GM19025 (cell line): ENCODE measurements at regions not wholly inside any gene's neighbourhood (a gene's known extent, or its start where the extent isn't known, plus 50 kb on each side); places are given as distances from the start of the nearest gene placed in this dataset.

Experiments
- ATAC-seq: cut with Tn5 transposase; IDR thresholded peaks from one replicate; pipeline ENCODE4 v1.9.1; 2021; ENCODE audit warnings: mild to moderate bottlenecking, low read depth, moderate library complexity; ENCODE audit not compliant: unreplicated experiment

DNA sequence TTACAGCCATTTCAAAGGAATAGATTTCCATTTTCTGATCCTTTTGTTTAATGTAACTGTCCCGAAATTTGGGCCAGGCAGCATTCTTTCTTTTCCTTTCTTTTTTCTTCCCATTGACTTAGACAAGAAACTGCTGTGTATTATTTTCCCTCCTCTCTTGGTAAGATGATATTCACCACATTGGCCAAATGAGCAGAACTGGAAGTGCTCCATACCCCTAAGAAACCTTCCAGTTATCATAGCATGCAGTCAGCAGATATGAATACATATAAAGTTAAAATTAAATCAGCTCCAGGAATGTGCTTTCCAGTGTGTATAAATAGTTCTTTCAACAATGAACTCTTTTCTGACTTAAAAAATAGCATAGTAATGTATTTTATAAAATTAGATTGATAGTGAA, 168.5 kb upstream of the GAS1 start:
- ATAC-seq = no peak

DNA sequence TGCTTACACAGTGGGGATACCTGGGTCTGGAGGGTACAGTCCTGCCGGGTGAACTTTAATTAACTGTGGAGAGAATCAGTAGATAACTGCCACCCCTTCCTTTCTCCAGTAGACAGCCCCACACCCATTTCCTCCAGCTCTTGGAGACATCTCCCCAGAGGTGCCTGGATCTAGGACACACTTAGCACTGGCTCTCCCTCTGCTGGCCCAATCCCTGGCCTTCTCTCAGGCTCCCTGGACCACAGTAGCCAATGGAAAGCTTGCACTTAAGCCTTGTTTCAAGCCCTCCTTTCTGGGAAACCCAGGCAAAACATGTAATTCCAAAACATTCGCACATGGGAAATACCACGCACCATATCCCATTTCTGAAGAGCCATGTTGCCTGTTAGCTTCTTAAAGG, 169.2 kb upstream of the GAS1 start:
- ATAC-seq = no peak

DNA sequence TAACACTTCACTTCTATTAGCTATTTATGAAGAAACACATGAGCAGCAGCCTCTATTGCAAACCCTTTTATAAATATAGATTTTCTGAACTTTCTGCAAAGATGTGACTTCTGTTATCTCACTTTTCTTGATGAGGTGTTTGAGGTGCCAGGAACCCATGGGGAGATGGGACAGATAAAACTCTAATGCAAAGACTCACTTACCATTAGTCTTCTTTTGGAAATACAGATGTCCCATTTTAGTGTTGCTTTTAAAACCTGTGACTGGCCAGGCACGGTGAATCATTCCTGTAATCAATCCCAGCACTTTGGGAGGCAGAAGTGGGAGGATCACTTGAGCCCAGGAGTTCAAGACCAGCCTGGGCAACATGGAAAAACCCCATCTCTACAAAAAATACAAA, 171.3 kb upstream of the GAS1 start:
- ATAC-seq = no peak

DNA sequence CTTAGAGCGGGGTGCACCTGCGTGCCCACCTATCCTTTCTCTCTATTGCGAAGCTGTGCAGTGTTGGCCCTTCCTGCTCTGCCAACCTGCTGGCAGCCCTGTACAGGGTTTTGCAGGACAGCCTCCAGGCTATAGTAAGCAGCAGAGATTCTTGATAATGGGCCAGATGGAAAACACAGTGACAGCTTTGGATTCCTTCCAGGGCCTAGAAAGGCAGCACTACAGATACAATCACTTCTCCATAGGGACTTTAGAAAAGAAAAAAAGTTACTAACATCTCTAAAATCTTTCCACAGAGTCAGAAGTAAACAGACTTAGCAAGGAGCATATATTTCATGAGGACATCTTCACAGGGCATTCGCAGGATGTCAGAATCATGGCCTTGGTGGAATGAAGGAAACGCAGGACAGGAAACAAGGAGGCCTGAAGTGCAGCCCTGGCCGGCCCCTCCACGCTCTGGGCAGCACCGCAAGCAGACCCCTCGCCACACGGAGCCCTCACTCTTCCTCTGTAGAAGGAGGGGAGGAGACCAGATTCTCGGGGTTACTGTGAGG, 172.1 kb upstream of the GAS1 start:
- ATAC-seq = no peak

DNA sequence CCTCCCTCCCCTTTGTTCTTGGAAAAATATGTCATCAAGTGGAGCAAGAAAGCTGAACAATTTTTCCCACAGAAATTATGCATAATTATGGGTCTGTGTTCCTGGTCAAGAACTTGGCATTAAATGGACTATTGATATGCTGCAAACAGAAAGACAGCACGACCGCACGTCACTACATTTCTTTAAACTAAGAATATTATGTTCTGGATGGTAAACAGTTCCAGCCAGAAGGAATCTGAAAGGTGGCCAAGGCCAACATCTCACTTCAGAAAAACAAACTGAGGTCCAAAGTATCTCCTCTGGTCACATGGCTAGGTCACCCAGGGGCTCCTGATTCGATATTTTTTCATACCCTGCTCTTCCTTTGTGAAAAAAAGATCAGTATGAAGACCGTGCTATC, 173.3 kb upstream of the GAS1 start:
- no peak for ATAC-seq

DNA sequence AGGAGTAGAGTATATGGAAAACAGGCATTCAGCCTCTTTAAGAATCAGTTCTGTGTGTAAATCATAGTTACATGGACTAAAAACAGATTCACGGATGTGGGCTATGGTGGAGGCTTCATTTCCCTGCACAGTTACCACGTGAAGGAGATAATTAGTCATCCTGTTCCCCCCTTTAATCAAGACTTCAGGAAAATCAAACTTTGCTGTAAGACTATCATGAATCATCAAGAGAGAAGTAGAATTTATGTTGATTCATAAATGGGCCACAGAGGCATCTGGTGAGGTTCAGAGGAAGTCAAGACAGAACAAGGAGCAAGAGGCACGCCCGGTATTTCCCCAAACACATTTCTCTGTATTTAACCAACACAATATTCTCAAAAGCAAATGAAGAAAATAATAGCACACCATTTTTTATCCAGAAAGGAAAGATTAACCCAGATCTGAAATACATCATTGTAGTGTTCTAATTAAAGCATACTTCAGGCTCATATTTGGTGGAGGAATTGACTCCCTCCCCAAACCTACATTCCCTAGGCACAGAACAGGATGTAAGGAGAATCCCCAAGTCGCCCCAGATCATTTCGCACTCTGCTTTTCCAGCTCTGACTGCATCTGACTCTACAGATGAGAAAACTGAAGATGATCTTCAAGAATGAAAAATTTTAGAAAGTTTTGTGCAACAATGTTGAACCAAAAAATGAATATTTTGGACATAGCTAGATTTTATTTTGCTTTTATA, 175.8 kb upstream of the GAS1 start:
- no peak for ATAC-seq

DNA sequence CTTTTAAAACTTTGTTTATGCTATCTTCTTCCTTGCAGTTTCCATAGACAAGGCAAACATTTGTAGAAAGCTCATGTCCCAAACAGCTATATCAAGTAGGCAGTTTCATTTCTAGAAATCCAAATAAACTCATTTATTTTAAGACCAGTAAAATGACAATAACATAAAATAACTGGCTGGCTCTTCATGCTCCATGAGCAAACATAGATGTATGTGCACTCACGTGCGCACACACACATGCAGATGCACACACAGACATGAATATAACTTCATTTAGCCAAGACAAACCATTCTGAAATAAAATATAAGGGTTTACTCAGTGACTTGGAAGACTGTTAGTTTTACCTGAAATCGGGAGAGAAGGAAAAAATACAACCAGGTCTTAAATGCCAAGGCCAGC, 176.5 kb upstream of the GAS1 start:
- ATAC-seq = no peak

DNA sequence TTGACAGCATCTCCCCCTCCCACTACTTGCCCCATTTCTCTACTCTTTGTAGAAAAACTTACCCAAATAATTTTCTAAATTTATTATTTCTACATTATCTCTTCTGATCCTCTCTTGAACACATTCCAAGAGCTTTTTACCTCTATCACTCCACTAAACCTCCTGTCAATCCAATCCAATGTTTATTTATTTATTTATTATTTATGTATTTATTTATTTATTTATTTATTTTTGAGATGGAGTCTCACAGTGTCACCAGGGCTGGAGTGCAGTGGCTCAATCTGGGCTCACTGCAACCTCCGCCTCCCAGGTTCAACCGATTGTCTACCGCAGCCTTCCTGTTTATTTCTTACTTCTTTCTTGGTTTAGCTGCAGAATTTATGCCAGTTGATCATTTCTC, 178.5 kb upstream of the GAS1 start:
- no peak for ATAC-seq

DNA sequence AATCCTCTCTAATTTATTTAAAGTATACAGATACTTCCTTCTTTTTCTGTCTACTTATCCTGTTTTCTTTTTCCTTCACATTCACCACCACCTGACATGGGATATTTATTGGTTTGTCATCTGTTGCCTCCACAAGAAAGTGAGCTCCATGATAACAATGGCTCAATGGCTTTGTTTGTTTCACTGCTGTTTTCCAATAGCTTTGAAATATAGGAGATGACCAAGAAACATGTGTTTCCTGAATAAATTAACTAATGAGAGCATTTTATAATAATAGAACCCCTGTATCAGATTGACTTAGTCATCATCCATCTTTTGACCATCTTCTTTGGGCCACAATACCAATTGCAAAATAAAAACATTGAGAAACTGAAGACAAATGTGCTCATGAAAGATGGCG, 180.2 kb upstream of the GAS1 start:
- ATAC-seq = no peak

DNA sequence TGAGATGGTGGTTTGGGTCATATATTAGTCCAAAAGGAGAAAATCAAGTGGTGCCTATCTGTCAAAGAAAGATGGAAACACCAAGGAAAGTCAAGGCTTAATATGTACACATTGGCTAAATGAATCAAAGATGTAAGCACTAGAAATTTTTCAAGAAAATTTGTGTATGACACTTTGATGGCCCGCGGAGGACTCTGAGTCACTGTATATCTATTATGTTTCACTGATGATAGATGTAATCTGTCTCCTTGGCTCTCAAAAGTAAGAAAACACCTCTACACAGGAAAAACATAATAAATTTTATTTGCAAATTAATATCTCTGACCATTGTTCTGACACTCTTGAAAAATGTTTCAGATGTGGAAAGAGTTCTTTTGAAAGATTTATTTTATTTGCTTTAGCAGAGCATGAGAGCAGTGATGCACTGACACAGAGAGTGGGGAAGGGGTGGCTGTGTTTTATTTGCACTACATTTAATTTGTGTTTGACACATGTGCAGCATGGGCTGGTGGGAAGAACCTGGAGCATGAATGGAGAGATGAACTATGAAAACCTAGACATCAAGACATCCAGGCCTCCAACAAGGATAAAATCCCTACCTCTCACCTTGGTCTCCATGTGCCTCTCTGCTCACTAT, 180.8 kb upstream of the GAS1 start:
- no peak for ATAC-seq

DNA sequence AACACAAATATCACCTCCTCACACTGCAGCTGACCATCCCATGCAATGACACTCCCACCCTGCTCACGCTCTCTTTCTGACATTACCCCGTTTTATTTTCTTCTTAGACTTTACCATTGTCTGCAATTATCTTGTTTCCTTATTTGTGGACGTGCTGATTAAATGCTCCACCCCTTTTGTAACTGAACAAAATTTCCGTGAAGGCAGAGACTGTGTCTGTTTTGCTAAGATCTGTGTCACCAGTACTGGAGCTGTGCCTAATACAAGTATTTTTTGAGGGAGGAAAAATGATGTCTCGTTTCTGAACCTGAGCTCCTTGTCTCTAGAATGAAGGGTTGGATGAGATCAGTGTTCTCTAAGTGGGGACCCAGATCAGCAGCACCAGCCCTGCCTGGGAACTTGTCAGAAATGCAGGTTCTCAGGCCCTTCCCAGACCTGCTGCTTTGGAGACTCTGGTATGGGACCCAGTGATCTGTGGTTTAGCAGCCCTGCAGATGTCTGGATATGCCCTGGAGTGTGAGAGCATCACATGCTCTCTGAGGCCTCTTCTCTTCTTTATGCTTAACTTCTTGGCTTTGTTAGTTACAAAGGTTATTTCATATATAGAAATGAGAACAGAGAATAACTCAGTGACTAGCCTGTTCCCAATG, 181.7 kb upstream of the GAS1 start:
- no peak for ATAC-seq

DNA sequence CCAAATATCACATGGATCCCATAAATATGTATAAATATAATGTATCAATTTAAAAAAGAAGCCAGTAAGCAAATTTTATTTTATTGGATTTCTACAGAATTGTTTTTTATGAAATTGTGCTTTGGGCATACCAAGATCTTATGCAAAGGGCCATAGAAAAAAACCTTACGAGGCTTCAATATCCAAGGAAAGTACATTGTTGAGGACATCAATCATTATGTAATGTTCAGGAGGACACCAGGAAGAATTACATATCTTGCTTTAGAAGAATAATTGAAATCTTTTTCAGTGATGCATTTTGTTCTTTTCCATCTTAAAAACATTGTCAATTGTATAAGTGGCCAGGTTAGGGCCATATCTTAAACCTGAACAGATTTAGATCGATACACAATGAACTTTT, 187.8 kb upstream of the GAS1 start:
- ATAC-seq = no peak

DNA sequence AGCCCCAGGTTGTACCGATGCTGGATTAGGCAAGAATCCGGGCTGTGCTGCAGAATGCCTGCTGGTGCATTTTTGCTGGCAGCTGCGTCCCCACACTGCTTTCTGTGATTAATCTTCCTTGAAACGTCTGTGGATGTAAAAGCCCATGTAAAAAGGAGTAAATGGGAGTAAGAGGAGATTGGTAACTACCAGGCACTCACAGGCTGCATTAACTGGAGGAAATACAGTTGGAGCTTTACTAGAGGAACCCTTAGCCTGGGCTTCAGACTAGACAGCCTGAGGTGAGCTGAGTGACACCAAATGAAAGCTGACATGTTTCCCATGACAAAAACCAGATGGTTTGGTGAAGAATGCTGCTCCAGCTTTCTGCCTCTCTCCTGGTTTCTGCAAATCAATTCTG, 190.4 kb upstream of the GAS1 start:
- ATAC-seq = no peak

DNA sequence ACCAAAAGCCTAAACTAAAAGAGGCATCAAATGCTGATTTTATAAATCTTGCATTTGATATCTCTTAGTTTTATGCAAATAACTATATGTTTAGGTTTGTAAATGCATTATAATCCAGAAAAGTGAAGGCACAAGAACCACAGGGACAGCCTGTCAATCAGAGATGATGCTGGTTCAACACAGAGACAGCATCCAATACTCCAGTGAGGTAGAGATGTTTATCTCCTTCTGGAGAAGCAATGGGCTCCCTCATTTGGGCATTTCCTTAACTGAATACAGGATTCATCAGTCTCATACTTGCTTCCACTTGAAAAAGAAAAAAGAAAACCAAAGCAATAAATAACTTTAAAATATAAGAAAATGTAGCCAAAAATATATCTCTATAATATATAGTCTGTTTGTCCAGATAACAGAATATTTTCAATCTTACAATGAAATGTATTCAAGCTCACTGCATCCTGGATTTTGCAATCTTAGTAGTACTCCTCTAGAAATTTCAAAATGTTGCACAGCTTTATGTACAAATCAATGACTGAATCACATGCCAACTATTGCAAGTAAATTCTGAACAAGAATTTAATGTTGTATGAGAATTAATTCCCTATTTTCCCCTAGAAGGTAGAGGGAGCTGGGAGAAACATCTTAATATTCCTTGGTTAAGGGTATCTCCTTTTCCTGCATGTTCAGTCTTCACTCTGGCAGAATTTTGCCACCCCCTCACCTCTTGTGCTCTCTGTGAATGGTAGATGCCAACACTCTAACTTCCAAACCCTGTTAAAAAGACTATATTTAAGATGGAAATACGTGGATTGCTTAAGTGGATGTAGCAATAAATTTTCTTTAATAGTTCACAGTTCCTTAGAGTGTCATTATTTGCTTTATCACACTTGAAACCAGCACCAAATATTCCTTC, 191.1 kb upstream of the GAS1 start:
- no peak for ATAC-seq

DNA sequence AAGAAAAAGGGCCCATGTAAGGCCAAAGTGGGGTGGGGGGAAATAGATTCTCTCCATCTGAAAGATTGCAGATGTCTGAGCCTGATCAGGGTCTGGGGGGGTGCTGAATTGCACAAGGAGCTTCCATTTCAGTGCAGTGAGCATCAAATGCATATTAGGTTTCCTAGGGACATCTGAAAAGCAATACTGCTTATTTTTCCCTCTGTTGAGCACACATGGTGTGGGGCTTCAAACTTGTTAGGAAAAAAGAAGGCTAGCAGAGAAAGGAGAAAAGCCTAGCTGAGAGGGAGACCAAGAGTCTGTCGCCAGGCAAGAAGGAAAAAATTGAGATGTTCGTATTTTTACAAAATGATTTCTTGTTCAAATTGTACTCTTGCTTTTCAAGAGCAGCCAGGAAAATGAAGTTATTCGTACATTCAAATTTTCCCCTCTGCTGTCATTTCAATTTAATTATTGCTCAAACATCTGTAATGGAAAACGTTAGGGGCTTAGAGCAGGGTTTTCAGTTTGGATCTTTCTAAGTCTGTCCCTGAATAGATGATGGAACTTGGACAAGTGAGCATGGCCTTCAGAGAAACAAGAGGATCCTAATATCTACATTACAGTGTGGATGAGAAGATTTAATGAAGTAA, 191.9 kb upstream of the GAS1 start:
- ATAC-seq = no peak

DNA sequence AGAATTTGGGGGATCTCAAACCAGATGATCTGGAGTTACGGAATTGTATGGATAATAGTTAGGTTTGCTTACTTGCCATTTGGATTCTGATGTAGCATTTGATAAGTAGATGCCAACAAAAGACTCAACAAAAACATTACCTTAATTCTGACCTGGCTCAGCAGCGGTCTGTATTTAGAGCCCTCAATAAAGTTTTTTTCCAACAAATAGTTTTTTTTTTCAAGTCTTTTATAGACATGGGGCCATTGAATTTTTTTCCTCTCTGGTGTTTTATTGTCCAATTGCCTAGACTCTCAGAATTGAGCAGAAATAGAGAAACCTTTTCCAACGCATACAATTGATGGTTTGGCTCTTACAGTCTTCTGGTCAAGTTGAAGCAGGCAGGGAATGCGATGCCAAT, 192.8 kb upstream of the GAS1 start:
- ATAC-seq = no peak

DNA sequence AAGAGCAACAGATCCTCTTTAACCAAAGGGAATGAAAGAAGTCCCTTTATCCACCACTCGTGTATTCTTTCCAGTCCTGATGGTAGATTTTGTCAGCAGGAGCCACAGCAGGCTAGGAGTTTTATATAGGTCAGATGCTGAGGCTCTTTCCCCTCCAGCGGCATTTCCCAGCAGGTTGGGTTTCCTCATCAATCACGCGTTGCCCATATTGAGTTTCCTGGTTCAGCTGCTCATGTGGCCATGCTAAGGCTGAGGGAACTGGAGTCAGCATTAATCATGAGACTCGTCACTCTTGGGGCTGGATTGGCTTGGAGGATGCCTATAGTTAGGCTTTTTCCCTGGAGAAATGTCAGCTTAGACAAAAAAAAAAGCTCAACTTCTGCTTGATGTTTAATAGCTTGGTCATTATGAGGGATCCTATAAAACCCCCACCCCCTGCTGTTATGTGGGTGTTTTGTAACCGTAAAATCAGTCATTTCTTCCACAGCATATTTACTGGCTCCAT, 193.4 kb upstream of the GAS1 start:
- no peak for ATAC-seq

DNA sequence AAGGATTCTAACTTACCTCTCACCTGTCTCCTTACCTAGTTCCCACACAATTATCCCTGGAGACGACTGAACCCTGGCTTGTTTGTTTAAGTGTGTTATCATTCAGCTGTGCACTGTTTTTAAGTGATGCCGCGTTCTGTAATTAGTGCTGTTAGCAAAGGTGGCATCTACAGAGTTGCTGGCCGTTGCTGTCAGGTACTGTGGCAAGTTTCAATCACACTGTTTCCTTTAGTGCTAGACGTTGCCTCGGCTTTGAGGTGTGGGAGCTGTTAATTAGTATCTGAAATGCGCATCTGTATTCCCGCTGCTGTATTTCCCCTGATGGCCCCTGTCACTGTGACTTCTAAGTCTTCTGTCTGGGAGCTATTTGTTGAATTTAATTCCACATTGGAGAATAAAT, 193.8 kb upstream of the GAS1 start:
- no peak for ATAC-seq

DNA sequence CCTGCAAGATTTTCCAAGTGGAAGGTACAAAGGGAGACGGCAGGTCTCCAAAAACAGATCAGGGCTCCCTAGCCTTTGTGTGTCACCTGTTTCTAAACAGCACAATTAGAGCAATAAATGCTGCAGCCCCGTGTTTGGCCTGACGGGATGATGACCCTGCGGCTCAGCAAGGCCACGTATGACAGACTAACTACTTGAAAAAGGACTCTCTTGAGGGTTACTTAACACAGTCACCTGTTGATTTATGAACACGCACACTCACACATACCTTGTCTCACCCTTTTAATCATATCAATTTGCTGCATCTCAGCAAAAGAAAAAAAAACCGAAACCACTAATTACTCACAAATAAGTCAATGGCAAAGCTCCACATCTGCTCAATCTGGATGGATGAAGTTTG, 199.6 kb upstream of the GAS1 start:
- no peak for ATAC-seq

DNA sequence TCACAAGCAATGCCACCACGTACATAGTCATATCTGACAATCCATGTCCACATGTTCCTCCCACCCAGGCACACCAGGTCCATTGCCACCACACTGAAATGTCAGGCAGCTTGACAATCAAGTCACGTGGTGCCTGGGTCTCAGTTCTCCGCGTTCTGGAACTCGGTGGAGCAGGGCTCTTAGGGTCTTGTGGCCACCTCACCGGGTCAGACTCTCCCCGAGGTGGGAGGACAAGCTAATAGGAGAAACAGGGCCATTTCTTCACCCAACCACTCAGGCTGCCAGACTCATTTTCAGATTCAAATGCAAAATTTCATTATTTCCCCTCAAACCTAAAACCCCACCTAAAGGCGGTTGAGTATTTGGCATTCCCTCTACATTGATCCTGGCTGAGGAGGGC, 200.5 kb upstream of the GAS1 start:
- no peak for ATAC-seq
